Spinal cord (tissue), 9 donors: ENCODE measurements at regions not wholly inside any gene's neighbourhood (a gene's known extent, or its start where the extent isn't known, plus 50 kb on each side); places are given as distances from the start of the nearest gene placed in this dataset.
"Not testable (repeated sequence)": the region's sequence is repeated elsewhere in the genome, so short reads cannot be mapped to it uniquely, and the experiment has no call there.

ENCODE experiments used
- DNase-seq, 6 donors: peaks; one replicate each; pipeline versions ENCODE4 v3.0.0 to v3.0.0-alpha.2; 2013 to 2015; ENCODE audit warnings: low spot score in 6 of 6, low read depth in 4 of 6
- H3K27ac ChIP-seq: one replicate; pipeline ENCODE4 v1.5.1; 2013; ENCODE audit warnings: low read depth, low read length, control low read depth
- H3K27me3 ChIP-seq: one replicate; pipeline ENCODE4 v1.6.1; 2013; ENCODE audit warnings: low read length; ENCODE audit not compliant: control insufficient read depth, insufficient read depth
- H3K36me3 ChIP-seq: one replicate; pipeline ENCODE4 v1.6.1; 2013; ENCODE audit warnings: low read length; ENCODE audit not compliant: control insufficient read depth, insufficient read depth
- H3K4me1 ChIP-seq: one replicate; pipeline ENCODE4 v1.6.1; 2013; ENCODE audit warnings: low read length; ENCODE audit not compliant: control insufficient read depth, insufficient read depth
- H3K4me3 ChIP-seq: one replicate; pipeline ENCODE4 v1.5.1; 2013; ENCODE audit warnings: low read depth, low read length, control low read depth
- H3K9me3 ChIP-seq: one replicate; pipeline ENCODE4 v1.6.1; 2013; ENCODE audit warnings: low read length; ENCODE audit not compliant: control insufficient read depth, insufficient read depth
- WGBS: methylation state at CpG from one replicate; pipeline ENCODE4 v1.1.5; 2013; ENCODE audit warnings: missing lambda C conversion rate; ENCODE audit not compliant: insufficient coverage; 5-methylcytosine and 5-hydroxymethylcytosine counted together
- donor health status: healthy.

DNA sequence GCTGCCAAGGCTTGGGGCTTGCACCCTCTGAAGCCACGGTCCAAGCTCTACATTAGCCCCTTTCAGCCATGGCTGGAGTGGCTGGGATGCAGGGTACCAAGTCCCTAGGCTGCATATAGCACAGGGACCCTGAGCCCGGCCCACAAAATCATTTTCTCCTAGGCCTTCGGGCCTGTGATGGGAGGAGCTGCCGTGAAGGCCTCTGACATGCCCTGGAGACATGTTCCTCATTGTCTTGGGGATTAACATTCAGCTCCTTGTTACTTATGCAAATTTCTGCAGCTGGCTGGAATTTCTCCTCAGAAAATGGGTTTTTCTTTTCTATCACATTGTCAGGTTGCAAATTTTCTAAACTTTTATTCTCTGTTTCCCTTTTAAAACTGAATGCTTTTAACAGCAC lies 521.1 kb downstream of the DACH1 start:
- H3K27ac ChIP-seq, H3K27me3 ChIP-seq, H3K9me3 ChIP-seq, DNase-seq, H3K4me1 ChIP-seq, H3K4me3 ChIP-seq, H3K36me3 ChIP-seq: not testable (repeated sequence)
- WGBS: 71% methylated on average over 4 of the region's 4 CpGs

DNA sequence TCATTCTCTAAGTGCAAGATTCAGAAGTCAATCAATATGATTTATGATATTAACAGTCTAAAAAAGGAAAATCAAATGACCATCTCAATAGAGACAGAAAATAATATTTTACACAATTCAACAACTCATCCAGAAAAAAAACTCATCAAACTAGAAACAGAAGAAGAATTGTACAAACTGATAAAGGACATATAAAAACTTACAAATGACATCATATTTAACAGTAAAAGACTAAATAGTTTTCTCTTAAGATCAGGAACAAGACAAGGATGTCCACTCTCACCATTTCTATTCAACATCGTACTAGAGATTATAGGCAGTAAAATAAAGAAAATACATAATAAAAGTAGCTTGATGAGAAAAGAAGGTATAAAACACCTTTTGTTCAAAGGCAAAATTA lies 527.3 kb downstream of the DACH1 start:
- no CpG with 5 or more reads among the region's 1 CpG for WGBS
- H3K27ac ChIP-seq: no peak overlapping the region
- no peaks in the 10 kb centered on the region for H3K27me3 ChIP-seq
- DNase-seq: no peak
- no peak overlapping the region for H3K4me3 ChIP-seq
- H3K9me3 ChIP-seq: no peaks in the 10 kb centered on the region
- H3K4me1 ChIP-seq: no peaks in the 10 kb centered on the region
- no peaks in the 10 kb centered on the region for H3K36me3 ChIP-seq

DNA sequence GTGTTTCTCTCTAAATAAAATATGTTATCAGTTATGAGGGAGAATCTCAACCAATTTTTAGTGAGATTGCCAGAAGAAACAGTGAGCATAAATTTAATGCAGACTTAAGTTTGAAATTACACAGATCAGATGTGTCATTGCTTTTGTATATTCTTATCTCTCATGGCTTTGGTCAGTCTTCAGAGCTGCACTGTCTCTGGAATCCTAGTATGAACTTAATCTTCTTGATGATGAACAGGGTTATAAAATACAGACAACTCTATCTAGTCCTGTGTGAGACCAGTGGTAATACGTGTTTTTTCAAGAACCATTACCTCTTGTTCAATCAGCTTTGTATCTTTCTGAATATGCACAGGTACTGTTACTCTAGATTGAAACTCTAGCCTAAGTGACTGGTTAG lies 528.0 kb downstream of the DACH1 start:
- no peak for DNase-seq
- H3K4me1 ChIP-seq: no peaks in the 10 kb centered on the region
- WGBS: no CpG with 5 or more reads among the region's 1 CpG
- no peak overlapping the region for H3K4me3 ChIP-seq
- H3K9me3 ChIP-seq: no peaks in the 10 kb centered on the region
- no peak overlapping the region for H3K27ac ChIP-seq
- no peaks in the 10 kb centered on the region for H3K27me3 ChIP-seq
- H3K36me3 ChIP-seq: no peaks in the 10 kb centered on the region

DNA sequence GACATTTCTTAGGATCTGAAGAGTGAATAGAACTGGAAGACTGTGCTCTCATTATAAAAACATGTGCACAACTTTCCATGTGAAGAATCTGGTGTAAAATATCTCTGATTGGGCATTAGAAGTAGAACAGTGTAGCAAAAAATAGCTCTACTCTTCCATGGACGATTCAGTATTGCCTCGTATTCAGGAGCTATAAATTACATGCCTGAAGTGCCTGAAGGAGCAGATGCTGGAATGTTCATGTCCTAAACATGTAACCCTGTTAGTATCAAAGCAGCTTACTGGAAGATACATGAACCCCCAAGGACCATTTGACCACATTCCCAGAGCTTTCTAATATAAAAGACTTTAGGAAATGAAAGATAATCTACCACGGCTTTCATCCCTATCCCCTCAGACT lies 528.9 kb downstream of the DACH1 start:
- no peak overlapping the region for H3K27ac ChIP-seq
- no peaks in the 10 kb centered on the region for H3K9me3 ChIP-seq
- no peaks in the 10 kb centered on the region for H3K4me1 ChIP-seq
- whole genome bisulfite sequencing: no CpG with 5 or more reads among the region's 3 CpGs
- no peaks in the 10 kb centered on the region for H3K36me3 ChIP-seq
- H3K27me3 ChIP-seq: no peaks in the 10 kb centered on the region
- H3K4me3 ChIP-seq: no peak overlapping the region
- DNase-seq: no peak

DNA sequence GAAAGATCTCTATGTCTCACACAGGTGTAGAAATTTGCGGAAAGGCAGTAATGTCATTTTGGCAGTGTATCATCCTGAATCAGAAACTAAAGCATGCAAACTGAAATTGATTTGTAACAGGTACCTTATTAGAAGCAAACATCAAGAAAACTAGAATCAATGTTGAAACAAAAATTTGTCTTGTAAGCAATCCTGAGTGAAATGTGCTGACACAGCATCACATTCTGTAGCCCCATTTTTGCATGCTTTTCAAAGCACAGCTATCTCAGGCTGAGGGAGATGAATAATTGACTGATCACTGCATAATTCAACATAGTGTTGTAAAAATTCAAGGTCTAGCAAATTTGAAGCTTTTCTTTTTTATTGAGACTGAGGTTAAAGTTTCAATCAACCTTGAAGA lies 539.7 kb downstream of the DACH1 start:
- WGBS: 100% methylated on average over 1 of the region's 1 CpG
- H3K27me3 ChIP-seq: no peaks in the 10 kb centered on the region
- H3K27ac ChIP-seq: no peak overlapping the region
- H3K9me3 ChIP-seq: no peaks in the 10 kb centered on the region
- H3K4me3 ChIP-seq: no peak overlapping the region
- H3K4me1 ChIP-seq: no peaks in the 10 kb centered on the region
- H3K36me3 ChIP-seq: no peaks in the 10 kb centered on the region
- no peak for DNase-seq

DNA sequence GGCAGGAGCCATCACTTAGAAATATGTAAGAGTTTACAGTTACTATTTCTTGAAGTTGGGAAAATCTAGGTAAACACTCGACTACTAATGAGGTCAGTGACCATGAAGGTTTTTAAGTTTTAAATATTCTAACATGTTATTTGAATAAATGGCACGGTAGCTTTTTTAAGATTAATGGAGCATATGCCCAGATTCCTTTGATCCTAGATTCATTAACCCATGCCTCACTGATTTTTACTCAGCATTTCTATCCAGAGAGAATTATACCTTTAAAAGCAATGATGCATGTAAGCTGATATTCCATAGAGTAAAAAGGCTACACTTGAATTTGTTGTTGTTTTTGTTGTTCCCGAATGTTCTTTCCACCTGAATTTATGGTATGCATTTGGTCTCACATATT lies 541.4 kb downstream of the DACH1 start:
- Histone ChIP-seq H3K4me1 (no peaks in the 10 kb centered on the region), H3K27me3 (no peaks in the 10 kb centered on the region), H3K36me3 (no peaks in the 10 kb centered on the region), H3K9me3 (no peaks in the 10 kb centered on the region), H3K4me3 (no peak overlapping the region), H3K27ac (no peak overlapping the region)
- DNase-seq: no peak
- no CpG with 5 or more reads among the region's 3 CpGs for WGBS

DNA sequence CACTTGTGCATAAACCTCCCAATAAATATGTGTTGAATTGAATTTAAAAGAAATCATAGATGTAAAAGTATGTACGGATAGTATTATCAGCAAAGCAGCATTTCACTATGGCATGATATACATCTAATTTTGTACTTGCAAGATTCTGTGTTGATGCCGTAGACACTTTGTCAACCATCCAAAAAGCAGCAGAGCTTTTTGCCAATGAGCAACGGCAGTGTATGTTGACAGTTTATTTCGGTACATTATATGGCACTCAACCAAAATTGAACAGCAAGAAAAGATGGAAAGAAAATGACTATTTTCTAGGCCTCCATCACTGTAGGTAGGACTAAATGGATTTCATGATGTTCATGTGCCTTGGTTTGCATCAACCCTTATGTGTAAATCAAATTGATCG lies 543.7 kb downstream of the DACH1 start:
- no CpG with 5 or more reads among the region's 5 CpGs for WGBS
- Histone ChIP-seq H3K27ac (no peak overlapping the region), H3K27me3 (no peaks in the 10 kb centered on the region), H3K36me3 (no peaks in the 10 kb centered on the region), H3K4me1 (no peaks in the 10 kb centered on the region), H3K9me3 (no peaks in the 10 kb centered on the region), H3K4me3 (no peak overlapping the region)
- DNase-seq: peak in 1 of 6 donors; percentile 86

DNA sequence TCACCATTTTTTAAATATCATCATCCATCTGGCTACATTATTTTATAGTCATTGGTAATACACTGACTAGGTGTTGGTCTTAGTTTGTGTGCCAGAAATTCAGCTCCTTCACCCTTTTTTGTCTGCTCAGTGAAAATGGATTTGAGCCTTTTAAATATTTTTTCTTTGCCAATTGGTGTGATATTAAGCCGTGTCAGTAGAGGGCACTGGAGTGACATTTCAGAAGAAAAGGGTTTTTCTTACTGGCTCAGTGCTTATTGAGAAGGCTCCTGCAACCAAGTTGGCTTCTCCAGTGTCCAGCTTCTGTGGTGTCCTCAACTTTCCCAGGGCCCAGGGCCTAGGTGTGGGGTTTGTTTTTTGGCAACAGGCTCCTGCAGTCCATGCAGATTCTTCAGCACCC lies 546.6 kb downstream of the DACH1 start:
- WGBS: 80% methylated on average over 1 of the region's 1 CpG
- Histone ChIP-seq H3K27ac (no peak overlapping the region), H3K4me3 (no peak overlapping the region), H3K4me1 (no peaks in the 10 kb centered on the region), H3K9me3 (no peaks in the 10 kb centered on the region), H3K36me3 (no peaks in the 10 kb centered on the region), H3K27me3 (no peaks in the 10 kb centered on the region)
- DNase-seq: no peak

DNA sequence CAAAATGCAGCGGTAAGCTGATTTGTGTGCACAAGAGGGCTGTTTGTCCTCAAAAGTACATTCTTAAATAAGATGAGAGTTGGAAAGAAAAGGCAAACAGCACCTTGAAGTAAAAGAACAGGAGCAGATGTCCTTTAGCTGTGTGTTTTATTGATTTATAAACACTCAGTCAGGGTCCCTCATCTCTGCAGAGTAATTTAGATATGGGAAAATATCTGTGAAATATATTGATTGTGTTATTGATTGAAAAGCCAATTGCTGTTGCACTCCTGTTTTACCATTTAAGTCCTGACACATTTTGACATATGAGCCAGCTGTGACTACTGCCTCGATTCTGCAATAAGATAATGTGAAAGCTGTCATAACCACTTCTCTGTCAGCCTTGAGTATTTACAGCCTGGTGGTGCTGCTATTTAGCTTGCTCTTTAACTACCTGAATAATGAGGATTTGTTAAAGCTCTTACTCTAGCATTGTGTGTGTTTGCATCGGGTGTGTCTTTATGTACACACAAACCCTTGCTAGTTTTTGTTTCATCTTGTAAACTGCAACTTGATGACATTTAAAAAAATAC lies 550.1 kb downstream of the DACH1 start:
- H3K9me3 ChIP-seq: no peaks in the 10 kb centered on the region
- peak in 2 of 6 donors; percentile 2 to 61 for DNase-seq
- H3K27ac ChIP-seq: no peak overlapping the region
- H3K4me1 ChIP-seq: no peaks in the 10 kb centered on the region
- no peaks in the 10 kb centered on the region for H3K27me3 ChIP-seq
- WGBS: no CpG with 5 or more reads among the region's 3 CpGs
- H3K36me3 ChIP-seq: no peaks in the 10 kb centered on the region
- H3K4me3 ChIP-seq: no peak overlapping the region

DNA sequence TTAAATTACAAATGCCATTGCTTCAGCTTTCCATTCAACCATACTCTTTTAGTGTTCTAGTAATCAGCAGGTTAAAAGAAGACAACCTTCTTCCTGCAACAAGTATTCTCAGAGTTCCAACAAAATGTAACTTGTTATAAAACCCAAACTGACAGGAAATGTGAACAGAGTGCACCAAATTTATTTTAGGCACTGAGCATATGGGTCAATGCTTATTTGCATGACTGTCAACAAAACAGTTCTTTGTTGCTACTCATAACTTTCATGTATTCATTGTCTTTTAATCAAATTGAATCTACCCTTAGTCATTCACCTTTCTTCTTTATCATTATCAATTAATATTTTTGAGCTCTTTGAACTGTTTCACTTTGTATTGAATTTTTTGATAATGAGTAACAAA lies 554.1 kb downstream of the DACH1 start:
- H3K9me3 ChIP-seq: no peaks in the 10 kb centered on the region
- no peaks in the 10 kb centered on the region for H3K27me3 ChIP-seq
- H3K4me3 ChIP-seq: no peak overlapping the region
- H3K36me3 ChIP-seq: no peaks in the 10 kb centered on the region
- no peak overlapping the region for H3K27ac ChIP-seq
- DNase-seq: no peak
- no peaks in the 10 kb centered on the region for H3K4me1 ChIP-seq
